Adrenal gland (tissue), 9 donors: ENCODE measurements at regions not wholly inside any gene's neighbourhood (a gene's known extent, or its start where the extent isn't known, plus 50 kb on each side); places are given as distances from the start of the nearest gene placed in this dataset.

Experiments used
- DNase-seq, 7 donors: peaks; one replicate each; pipeline ENCODE4 v3.0.0-alpha.2; 2019 to 2020
- H3K27ac ChIP-seq, 5 donors: fragments of 200-600 bp; sonication (generic) in 4 of 5; 1 replicate in 3 of 5; 2 replicates in 2 of 5; pipeline versions ENCODE4 v1.5.1 to v1.8.0; 2016 to 2020; ENCODE audit warnings: mild to moderate bottlenecking in 1 of 5
- H3K27me3 ChIP-seq: fragments of 200-600 bp; 2 replicates; pipeline ENCODE4 v1.8.0; 2021
- H3K36me3 ChIP-seq, 2 donors: fragments of 200-600 bp; replicated peaks in 1 of 2; 1 replicate in 1 of 2; 2 replicates in 1 of 2; pipeline versions ENCODE4 v1.5.1 to v1.8.0; 2018 to 2022
- H3K4me1 ChIP-seq, 2 donors: fragments of 200-600 bp; replicated peaks in 1 of 2; 1 replicate in 1 of 2; 2 replicates in 1 of 2; pipeline versions ENCODE4 v1.5.1 to v1.8.0; 2018 to 2021
- H3K4me3 ChIP-seq, 4 donors: fragments of 200-600 bp; sonication (generic) in 3 of 4; one replicate each; pipeline ENCODE4 v1.5.1; 2016 to 2018
- H3K9me3 ChIP-seq, 3 donors: fragments of 200-600 bp; sonication (generic) in 1 of 3; replicated peaks in 1 of 3; 1 replicate in 2 of 3; 2 replicates in 1 of 3; pipeline versions ENCODE4 v1.5.1 to v1.8.0; 2016 to 2021
- CTCF ChIP-seq, 6 experiments: fragments of 450-650 bp in 4 of 6; fragments of 200-600 bp in 2 of 6; sonication (generic) in 1 of 6; IDR thresholded peaks; 1 replicate in 5 of 6; 2 replicates in 1 of 6; pipeline versions ENCODE4 v1.5.1 to v1.8.0; 2016 to 2021; ENCODE audit warnings: antibody characterized with exemption in 6 of 6, mild to moderate bottlenecking in 2 of 6, moderate library complexity in 1 of 6
- POLR2A ChIP-seq, 2 donors: fragments of 450-650 bp; IDR thresholded peaks; one replicate each; pipeline ENCODE4 v1.6.1; 2017; ENCODE audit warnings: antibody characterized with exemption in 2 of 2, mild to moderate bottlenecking in 2 of 2, moderate library complexity in 1 of 2
- WGBS, 4 donors: extraction: QIAGEN DNeasy Blood & Tissue Kit in 2 of 4; methylation state at CpG; one replicate each; pipeline versions ENCODE4 v1.1.5 to v1.1.7; 2013 to 2017; 5-methylcytosine and 5-hydroxymethylcytosine counted together
- intact Hi-C, 2 donors: fragments of 100-400 bp; cut with DNase I; formaldehyde crosslinking; loops; one replicate each; pipeline versions ENCODE4 v1.14.1 to v1.15.0; 2022 to 2023
- donor health status: healthy with polysubstance abuse.
- donor health status: Bipolar disorder and iron deficiency.
- donor health status: DM: yes; HTN: yes; CAD: no.
- donor health status: DM: no; HTN: no; CAD: no.
- donor health status: DM: no; HTN: no; CAD: no.

GRCh38 chr12:24379861-24380521 lies 430.5 kb upstream of the SOX5 start:
- 79 to 86% (median 85%) methylated on average over 5 of the region's 5 CpGs for WGBS, 4 donors
- H3K9me3 ChIP-seq = no peaks in the 10 kb centered on the region
- H3K27me3 ChIP-seq = no peaks in the 10 kb centered on the region
- intact Hi-C loops = no loop called here
- TF ChIP-seq POLR2A (IDR thresholded peaks at IDR 0.05) = no peak
- H3K4me1 ChIP-seq = no peaks in the 10 kb centered on the region
- H3K27ac ChIP-seq = no peak overlapping the region
- no peaks in the 10 kb centered on the region for H3K36me3 ChIP-seq
- H3K4me3 ChIP-seq = no peak overlapping the region
- no peak for DNase-seq

GRCh38 chr12:24379433-24379832 lies 430.0 kb upstream of the SOX5 start:
- no peak overlapping the region for H3K27ac ChIP-seq
- H3K36me3 ChIP-seq = no peaks in the 10 kb centered on the region
- H3K4me3 ChIP-seq = no peak overlapping the region
- no peaks in the 10 kb centered on the region for H3K4me1 ChIP-seq
- H3K27me3 ChIP-seq = no peaks in the 10 kb centered on the region
- TF ChIP-seq CTCF (IDR thresholded peaks at IDR 0.05) = no peak
- no peak for TF ChIP-seq POLR2A (IDR thresholded peaks at IDR 0.05)
- no peak for DNase-seq
- intact Hi-C loops = no loop called here
- 58 to 68% (median 62%) methylated on average over 3 of the region's 3 CpGs for WGBS, 4 donors
- H3K9me3 ChIP-seq = no peaks in the 10 kb centered on the region

GRCh38 chr12:24378548-24379407 lies 429.3 kb upstream of the SOX5 start:
- H3K27me3 ChIP-seq = no peaks in the 10 kb centered on the region
- 57 to 65% (median 62%) methylated on average over 10 of the region's 10 CpGs for WGBS, 4 donors
- TF ChIP-seq POLR2A (IDR thresholded peaks at IDR 0.05) = no peak
- no peak for TF ChIP-seq CTCF (IDR thresholded peaks at IDR 0.05)
- no peak overlapping the region for H3K27ac ChIP-seq
- H3K4me1 ChIP-seq = no peaks in the 10 kb centered on the region
- DNase-seq = no peak
- no peaks in the 10 kb centered on the region for H3K36me3 ChIP-seq
- H3K9me3 ChIP-seq = no peaks in the 10 kb centered on the region
- intact Hi-C loops = no loop called here
- H3K4me3 ChIP-seq = no peak overlapping the region

- H3K4me3 ChIP-seq = no peak overlapping the region
These were observed 425.0 kb upstream of the SOX5 start for GRCh38 chr12:24374452-24374851.

More at GRCh38 chr12:24374452-24374851, 425.0 kb upstream of the SOX5 start:
- no peak overlapping the region for H3K27ac ChIP-seq
- H3K9me3 ChIP-seq = no peaks in the 10 kb centered on the region
- no peak for TF ChIP-seq POLR2A (IDR thresholded peaks at IDR 0.05)
- no peak for TF ChIP-seq CTCF (IDR thresholded peaks at IDR 0.05)
- H3K4me1 ChIP-seq = no peaks in the 10 kb centered on the region
- intact Hi-C loops = no loop called here
- no peaks in the 10 kb centered on the region for H3K36me3 ChIP-seq
- no peak for DNase-seq
- H3K27me3 ChIP-seq = no peaks in the 10 kb centered on the region
